ENCODE measurements at regions not wholly inside any gene's neighbourhood (a gene's known extent, or its start where the extent isn't known, plus 50 kb on each side); places are given as distances from the start of the nearest gene placed in this dataset.
"Not testable (repeated sequence)": the region's sequence is repeated elsewhere in the genome, so short reads cannot be mapped to it uniquely, and the experiment has no call there.

DNA sequence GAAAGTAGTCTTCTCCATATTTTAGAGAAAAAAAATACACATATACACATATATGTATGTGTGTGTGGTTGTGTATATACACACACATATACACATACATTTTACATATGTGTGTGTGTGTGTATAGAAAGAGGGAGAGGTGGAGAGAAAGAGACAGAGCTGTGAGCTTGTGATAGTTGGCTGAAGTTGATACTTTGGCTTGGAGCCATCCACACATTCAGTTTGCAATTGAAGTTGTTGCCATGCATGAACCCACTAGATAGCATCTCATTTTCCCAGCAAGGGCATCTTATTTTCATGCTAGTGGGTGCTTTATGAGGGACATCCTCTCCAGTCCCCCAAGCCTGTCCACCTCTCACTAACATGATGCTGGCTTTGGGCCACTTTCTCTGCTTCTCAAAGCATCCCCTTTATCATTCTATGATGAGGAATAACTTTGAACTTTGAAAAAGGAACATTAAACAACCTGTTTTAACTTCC, 228.6 kb downstream of the ZNF621 start:
- Histone ChIP-seq H3K9me3 (ENCODE audit: insufficient read depth, low read length, severe bottlenecking) (no peaks in the 10 kb centered on the region), H3K27me3 (ENCODE audit: insufficient read depth, low read length, poor library complexity) (peaks cover 5% of the 10 kb centered on the region), H3K27ac (ENCODE audit: low read length) (no peak overlapping the region), H3K9ac (ENCODE audit: low read depth, low read length) (no peak overlapping the region), H2AFZ (ENCODE audit: low read depth, low read length) (no peak overlapping the region), H3K79me2 (ENCODE audit: insufficient read depth, low read length) (no peaks in the 10 kb centered on the region), H3K4me2 (ENCODE audit: insufficient read depth, low read length) (no peak overlapping the region), H4K20me1 (ENCODE audit: insufficient read depth, low read length) (no peaks in the 10 kb centered on the region), H3K4me3 (ENCODE audit: low read depth in 1 of 2, low read length in 2 of 2) (no peak overlapping the region), H3K36me3 (ENCODE audit: insufficient read depth, low read length) (no peaks in the 10 kb centered on the region), H3K4me1 (ENCODE audit: insufficient read depth, low read length) (no peaks in the 10 kb centered on the region)
- ATAC-seq (ENCODE audit: insufficient read depth, low read depth): no peak
- DNase-seq: no peak
- TF ChIP-seq EZH2 (IDR thresholded peaks at IDR 0.05; ENCODE audit: borderline replicate concordance, low read depth, low read length, severe bottlenecking): no peak
- TF ChIP-seq, protein P1, sequence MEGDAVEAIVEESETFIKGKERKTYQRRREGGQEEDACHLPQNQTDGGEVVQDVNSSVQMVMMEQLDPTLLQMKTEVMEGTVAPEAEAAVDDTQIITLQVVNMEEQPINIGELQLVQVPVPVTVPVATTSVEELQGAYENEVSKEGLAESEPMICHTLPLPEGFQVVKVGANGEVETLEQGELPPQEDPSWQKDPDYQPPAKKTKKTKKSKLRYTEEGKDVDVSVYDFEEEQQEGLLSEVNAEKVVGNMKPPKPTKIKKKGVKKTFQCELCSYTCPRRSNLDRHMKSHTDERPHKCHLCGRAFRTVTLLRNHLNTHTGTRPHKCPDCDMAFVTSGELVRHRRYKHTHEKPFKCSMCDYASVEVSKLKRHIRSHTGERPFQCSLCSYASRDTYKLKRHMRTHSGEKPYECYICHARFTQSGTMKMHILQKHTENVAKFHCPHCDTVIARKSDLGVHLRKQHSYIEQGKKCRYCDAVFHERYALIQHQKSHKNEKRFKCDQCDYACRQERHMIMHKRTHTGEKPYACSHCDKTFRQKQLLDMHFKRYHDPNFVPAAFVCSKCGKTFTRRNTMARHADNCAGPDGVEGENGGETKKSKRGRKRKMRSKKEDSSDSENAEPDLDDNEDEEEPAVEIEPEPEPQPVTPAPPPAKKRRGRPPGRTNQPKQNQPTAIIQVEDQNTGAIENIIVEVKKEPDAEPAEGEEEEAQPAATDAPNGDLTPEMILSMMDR (IDR thresholded peaks at IDR 0.05; ENCODE audit: borderline replicate concordance, extremely low read depth, low read length, poor library complexity, severe bottlenecking): no peak

GRCh38 chr3:40753951-40754350, 229.2 kb downstream of the ZNF621 start:
- Histone ChIP-seq H3K79me2 (ENCODE audit: insufficient read depth, low read length) (no peaks in the 10 kb centered on the region), H3K4me2 (ENCODE audit: insufficient read depth, low read length) (no peak overlapping the region), H2AFZ (ENCODE audit: low read depth, low read length) (no peak overlapping the region), H3K9ac (ENCODE audit: low read depth, low read length) (no peak overlapping the region), H3K27me3 (ENCODE audit: insufficient read depth, low read length, poor library complexity) (peaks cover 2% of the 10 kb centered on the region), H3K4me1 (ENCODE audit: insufficient read depth, low read length) (no peaks in the 10 kb centered on the region), H3K9me3 (ENCODE audit: insufficient read depth, low read length, severe bottlenecking) (no peaks in the 10 kb centered on the region), H4K20me1 (ENCODE audit: insufficient read depth, low read length) (no peaks in the 10 kb centered on the region), H3K4me3 (ENCODE audit: low read depth in 1 of 2, low read length in 2 of 2) (no peak overlapping the region), H3K36me3 (ENCODE audit: insufficient read depth, low read length) (no peaks in the 10 kb centered on the region), H3K27ac (ENCODE audit: low read length) (no peak overlapping the region)
- DNase-seq: no peak
- TF ChIP-seq, protein P1 (IDR thresholded peaks at IDR 0.05; ENCODE audit: borderline replicate concordance, extremely low read depth, low read length, poor library complexity, severe bottlenecking): no peak
- TF ChIP-seq EZH2 (IDR thresholded peaks at IDR 0.05; ENCODE audit: borderline replicate concordance, low read depth, low read length, severe bottlenecking): no peak
- no peak for ATAC-seq (ENCODE audit: insufficient read depth, low read depth)

DNA sequence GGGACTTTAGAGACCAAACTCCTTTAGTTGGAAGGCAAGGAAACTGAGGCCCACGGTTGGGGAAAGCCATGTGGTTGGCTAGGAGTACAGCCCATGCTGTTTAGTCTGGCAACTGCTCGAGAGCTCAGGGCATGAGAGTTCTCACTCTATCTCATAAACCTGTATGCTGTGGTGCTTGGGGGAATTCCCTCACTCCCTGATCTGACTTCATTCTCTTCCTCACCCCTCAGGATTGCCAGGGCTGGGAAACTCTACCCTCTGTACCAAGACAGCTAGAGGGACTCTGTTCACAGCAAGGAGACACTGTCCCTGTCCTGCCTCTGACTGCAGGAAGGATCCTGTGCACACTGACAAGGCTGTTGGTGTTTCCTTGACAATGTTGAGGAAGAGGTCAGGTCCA, 230.2 kb downstream of the ZNF621 start:
- Histone ChIP-seq H3K27ac (ENCODE audit: low read length) (no peak overlapping the region), H2AFZ (ENCODE audit: low read depth, low read length) (no peak overlapping the region), H3K9ac (ENCODE audit: low read depth, low read length) (no peak overlapping the region), H4K20me1 (ENCODE audit: insufficient read depth, low read length) (no peaks in the 10 kb centered on the region), H3K36me3 (ENCODE audit: insufficient read depth, low read length) (no peaks in the 10 kb centered on the region), H3K4me2 (ENCODE audit: insufficient read depth, low read length) (no peak overlapping the region), H3K4me1 (ENCODE audit: insufficient read depth, low read length) (no peaks in the 10 kb centered on the region), H3K27me3 (ENCODE audit: insufficient read depth, low read length, poor library complexity) (no peaks in the 10 kb centered on the region), H3K4me3 (ENCODE audit: low read depth in 1 of 2, low read length in 2 of 2) (no peak overlapping the region), H3K79me2 (ENCODE audit: insufficient read depth, low read length) (no peaks in the 10 kb centered on the region), H3K9me3 (ENCODE audit: insufficient read depth, low read length, severe bottlenecking) (no peaks in the 10 kb centered on the region)
- DNase-seq (no peak), ATAC-seq (ENCODE audit: insufficient read depth, low read depth) (no peak)
- TF ChIP-seq EZH2 (IDR thresholded peaks at IDR 0.05; ENCODE audit: borderline replicate concordance, low read depth, low read length, severe bottlenecking): no peak
- TF ChIP-seq, protein P1 (IDR thresholded peaks at IDR 0.05; ENCODE audit: borderline replicate concordance, extremely low read depth, low read length, poor library complexity, severe bottlenecking): no peak

DNA sequence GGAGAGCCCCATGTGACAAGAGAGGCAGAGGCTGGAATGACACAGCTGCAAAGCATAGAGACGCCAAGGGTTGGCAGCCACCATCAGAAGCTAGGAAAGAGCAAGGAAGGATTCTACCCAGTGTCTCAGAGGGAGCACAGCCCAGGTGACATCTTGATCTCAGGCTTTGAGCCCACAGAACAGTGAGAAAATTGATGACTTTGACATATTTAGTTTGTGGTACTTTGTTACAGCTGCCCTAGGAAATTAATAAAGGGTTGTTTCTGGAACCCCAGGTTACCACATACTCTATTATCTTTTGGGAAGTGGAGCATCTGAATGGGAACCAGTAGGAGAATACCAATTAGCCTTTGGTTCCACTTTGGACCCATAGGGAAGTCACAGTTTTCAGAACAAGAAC, 231.7 kb downstream of the ZNF621 start:
- Histone ChIP-seq H3K36me3 (ENCODE audit: insufficient read depth, low read length) (no peaks in the 10 kb centered on the region), H3K4me1 (ENCODE audit: insufficient read depth, low read length) (no peaks in the 10 kb centered on the region), H3K4me3 (ENCODE audit: low read depth in 1 of 2, low read length in 2 of 2) (no peak overlapping the region), H3K79me2 (ENCODE audit: insufficient read depth, low read length) (no peaks in the 10 kb centered on the region), H3K27me3 (ENCODE audit: insufficient read depth, low read length, poor library complexity) (no peaks in the 10 kb centered on the region), H3K9ac (ENCODE audit: low read depth, low read length) (no peak overlapping the region), H4K20me1 (ENCODE audit: insufficient read depth, low read length) (no peaks in the 10 kb centered on the region), H3K9me3 (ENCODE audit: insufficient read depth, low read length, severe bottlenecking) (no peaks in the 10 kb centered on the region), H3K4me2 (ENCODE audit: insufficient read depth, low read length) (no peak overlapping the region), H2AFZ (ENCODE audit: low read depth, low read length) (no peak overlapping the region), H3K27ac (ENCODE audit: low read length) (no peak overlapping the region)
- DNase-seq (no peak), ATAC-seq (ENCODE audit: insufficient read depth, low read depth) (no peak)
- TF ChIP-seq EZH2 (IDR thresholded peaks at IDR 0.05; ENCODE audit: borderline replicate concordance, low read depth, low read length, severe bottlenecking): no peak
- TF ChIP-seq, protein P1 (IDR thresholded peaks at IDR 0.05; ENCODE audit: borderline replicate concordance, extremely low read depth, low read length, poor library complexity, severe bottlenecking): no peak

- H3K79me2 ChIP-seq (ENCODE audit: insufficient read depth, low read length); H3K27ac ChIP-seq (ENCODE audit: low read length); ATAC-seq (ENCODE audit: insufficient read depth, low read depth); H3K27me3 ChIP-seq (ENCODE audit: insufficient read depth, low read length, poor library complexity); H3K9me3 ChIP-seq (ENCODE audit: insufficient read depth, low read length, severe bottlenecking); H3K4me3 ChIP-seq (ENCODE audit: low read depth in 1 of 2, low read length in 2 of 2); H2AFZ ChIP-seq (ENCODE audit: low read depth, low read length); H3K9ac ChIP-seq (ENCODE audit: low read depth, low read length); H3K4me1 ChIP-seq (ENCODE audit: insufficient read depth, low read length); DNase-seq; H4K20me1 ChIP-seq (ENCODE audit: insufficient read depth, low read length); H3K4me2 ChIP-seq (ENCODE audit: insufficient read depth, low read length); H3K36me3 ChIP-seq (ENCODE audit: insufficient read depth, low read length): not testable (repeated sequence)
Measured at GRCh38 chr3:40762771-40763170, 238.0 kb downstream of the ZNF621 start.

All from DND-41 (cell line).